ENCODE measurements at regions not wholly inside any gene's neighbourhood (a gene's known extent, or its start where the extent isn't known, plus 50 kb on each side); places are given as distances from the start of the nearest gene placed in this dataset.
"Not testable (repeated sequence)": the region's sequence is repeated elsewhere in the genome, so short reads cannot be mapped to it uniquely, and the experiment has no call there.

DNA sequence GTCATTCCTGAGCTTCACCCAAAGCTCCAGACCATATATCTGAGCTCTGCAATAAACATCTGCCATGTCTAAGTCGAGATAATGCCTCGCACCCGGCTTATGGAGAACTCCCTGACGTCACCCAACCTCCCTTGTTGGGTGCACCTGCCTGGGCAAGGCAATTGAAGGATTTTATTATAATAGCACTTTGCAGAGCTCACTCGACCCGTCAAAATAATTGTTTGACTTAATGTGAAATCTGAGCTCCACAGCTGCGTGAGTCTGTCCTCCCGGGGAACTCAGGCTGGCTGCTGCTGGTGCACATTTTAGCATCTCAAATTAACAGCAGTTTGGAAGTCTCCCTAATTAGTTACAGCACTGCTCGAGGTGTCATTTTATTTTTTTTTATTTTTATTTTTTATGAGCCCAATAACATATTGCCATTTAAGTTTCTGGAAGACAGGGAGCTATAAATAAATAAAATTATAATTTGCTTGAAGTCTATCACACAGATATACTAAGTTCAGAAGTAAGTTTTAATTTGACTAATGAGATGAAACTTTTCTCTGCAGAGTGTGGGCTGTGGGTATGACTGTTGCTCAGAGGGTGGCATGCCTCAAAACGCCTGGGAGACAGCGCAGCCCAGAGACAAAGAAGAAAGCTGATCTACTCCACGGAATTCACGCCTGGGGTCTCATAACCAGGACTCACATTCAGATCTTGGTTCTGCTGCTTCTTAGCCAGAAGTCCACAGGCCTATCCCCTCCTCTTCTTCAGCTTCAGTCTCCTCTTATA lies 401.4 kb upstream of the C16orf82 start:
- DNase-seq: peak; percentile 96

- no peak for DNase-seq
Measured at GRCh38 chr16:26666486-26666885, 400.2 kb upstream of the C16orf82 start.

GRCh38 chr16:26667307-26667706 lies 399.4 kb upstream of the C16orf82 start:
- DNase-seq: no peak

DNA sequence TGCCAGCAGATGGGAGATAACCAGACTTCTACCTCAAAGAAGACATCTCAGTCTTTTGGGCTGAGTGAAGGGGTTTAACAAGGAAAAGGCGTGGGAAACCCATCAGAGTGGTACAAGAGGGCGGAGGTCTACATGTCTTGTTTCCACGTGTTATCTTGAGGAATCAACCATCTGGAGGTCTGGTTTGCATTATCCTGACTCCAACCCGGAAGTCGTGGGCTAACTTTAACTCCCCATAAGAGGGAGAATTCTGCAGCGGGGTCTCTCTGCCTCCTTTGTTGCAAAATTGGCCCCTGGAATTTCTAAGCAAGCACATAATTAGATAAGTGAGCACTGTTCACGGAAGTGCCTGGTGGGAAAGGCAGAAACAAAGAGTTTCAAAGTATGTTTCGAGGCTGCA lies 398.7 kb upstream of the C16orf82 start:
- no peak for DNase-seq

- DNase-seq: peak; percentile 9
Measured at GRCh38 chr16:26672206-26672605, 394.5 kb upstream of the C16orf82 start.

DNA sequence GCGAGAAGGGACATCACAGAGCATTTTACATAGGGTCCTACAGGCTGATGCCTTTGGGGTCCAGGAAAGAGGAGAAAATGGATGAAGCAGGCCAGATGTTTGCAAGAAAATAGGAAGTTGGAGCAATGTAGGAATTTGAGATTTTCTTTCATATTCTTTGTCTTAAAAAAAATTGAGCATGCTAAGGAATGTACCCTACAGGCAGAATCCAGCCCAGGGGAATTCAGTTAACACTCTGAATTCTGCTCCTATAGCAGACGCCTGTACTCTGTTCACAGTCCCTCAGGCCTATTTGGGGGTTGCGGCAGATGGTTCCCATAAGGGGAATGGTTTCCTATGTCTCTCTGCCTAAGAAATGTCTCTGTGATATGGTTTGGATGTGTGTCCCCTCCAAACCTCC lies 393.7 kb upstream of the C16orf82 start:
- no peak for DNase-seq

DNA sequence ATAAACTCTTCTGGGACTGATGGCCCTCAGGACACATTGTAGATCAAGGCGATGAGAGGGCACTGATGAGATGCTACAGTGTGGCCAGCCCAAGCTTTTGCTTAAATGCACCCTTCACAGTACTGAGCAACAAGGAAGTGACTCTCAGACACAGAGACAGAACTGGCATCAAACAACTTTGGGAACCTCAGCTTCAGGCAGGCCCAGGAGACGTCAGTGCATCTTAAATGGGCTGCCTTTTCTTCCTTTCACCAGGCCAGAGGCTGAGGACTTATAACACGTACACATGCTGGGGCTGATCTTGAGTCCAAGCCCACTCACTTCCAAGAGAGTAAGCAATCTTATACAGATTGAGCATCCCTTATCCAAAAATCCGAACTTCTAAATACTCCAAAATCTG lies 386.1 kb upstream of the C16orf82 start:
- DNase-seq: no peak

DNA sequence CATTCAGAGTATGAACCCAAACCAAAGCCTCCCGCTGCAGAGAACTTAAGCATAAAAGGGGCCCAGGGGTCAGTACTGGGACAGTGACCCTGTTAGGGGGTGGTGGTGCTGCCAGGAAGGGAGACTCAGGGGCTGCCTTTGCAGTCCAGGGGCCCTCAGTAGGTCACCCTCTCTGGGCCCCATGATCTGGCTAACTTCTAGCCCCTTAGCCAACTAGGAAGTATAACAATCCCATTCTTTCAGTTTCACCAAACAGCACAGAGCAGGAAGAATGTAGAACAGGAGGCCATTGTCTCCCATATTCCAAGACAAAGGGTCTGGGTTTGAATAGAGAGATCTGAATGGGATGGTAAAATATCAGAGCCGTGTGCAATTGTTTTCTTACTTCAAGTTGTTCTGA lies 378.6 kb upstream of the C16orf82 start:
- no peak for DNase-seq

DNA sequence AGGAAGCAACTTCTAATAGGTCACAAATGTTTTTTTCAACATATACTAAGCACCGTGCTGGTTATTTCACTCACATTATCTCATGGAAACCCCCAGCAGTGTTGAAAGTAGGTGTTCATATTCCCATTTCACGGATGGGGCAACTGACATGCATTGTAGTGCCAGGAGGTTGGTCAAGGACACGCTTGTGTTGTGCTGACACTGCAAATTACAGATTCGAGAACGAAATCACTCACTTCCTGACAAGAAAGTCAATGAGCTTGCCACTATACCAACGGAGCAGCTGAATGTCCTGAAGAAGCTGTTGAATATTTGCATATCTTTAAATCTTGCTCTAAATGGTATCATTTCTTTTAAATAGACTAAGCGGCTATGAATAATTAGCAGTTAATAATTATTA lies 378.0 kb upstream of the C16orf82 start:
- DNase-seq: no peak

- DNase-seq: no peak
Measured at GRCh38 chr16:26692658-26693057, 374.1 kb upstream of the C16orf82 start.

- peak; percentile 75 for DNase-seq
Measured at GRCh38 chr16:26697807-26698206, 368.9 kb upstream of the C16orf82 start.

- DNase-seq: no peak
Measured at GRCh38 chr16:26700250-26700649, 366.5 kb upstream of the C16orf82 start.

DNA sequence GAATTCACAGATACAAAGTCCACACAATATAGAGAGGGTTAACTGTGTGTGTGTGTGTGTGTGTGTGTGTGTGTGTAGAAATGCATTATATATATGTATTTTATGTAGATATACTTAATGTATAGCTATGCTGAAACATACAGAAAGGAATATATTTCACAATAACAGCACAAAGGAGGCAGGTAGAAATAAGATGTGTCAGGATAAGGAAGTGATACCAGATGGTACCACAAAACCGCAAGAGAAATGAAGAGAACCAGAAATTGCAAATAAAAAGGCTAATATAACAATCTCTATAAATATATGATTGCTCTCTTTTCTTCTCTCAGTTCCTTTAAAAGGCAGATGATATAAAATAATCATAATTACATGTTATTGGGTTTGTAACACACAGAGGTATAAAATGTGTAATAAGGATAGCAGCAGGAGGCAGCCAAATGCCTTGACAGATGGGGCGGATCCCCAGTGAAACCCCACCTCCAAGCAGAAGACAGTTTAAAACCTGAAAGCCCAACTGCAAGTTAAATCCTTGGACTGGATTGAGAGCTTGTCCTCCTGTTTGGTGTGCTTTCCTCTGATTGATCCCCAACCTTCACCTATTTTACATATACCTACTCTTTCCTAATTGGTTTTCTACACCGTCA lies 365.4 kb upstream of the C16orf82 start:
- DNase-seq: no peak

- no peak for DNase-seq
Measured at GRCh38 chr16:26705346-26705745, 361.4 kb upstream of the C16orf82 start.

- no peak for DNase-seq
Measured at GRCh38 chr16:26708428-26708827, 358.3 kb upstream of the C16orf82 start.

DNA sequence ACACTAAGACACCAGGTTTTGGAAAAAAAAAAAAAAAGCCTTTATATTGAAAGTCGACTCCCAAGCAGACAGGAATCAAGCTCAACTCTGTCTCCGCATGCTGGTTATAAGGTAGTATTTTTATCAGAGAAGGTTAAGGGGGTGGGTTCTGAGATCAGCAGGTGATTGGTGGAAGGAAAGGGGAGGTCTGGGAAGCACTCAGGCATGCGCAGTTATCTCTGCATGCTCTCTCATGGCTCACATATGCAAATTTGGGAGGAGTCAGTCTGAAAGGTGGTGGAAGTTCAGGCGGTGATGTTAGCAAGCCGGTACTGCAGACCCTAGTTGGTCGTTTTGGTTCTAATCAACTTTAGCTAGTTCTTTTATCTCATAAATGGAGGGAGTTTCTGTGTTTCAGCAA lies 357.6 kb upstream of the C16orf82 start:
- DNase-seq: no peak

GRCh38 chr16:26709754-26710153 lies 357.0 kb upstream of the C16orf82 start:
- no peak for DNase-seq

GRCh38 chr16:26710450-26710849 lies 356.3 kb upstream of the C16orf82 start:
- no peak for DNase-seq

- DNase-seq: no peak
Measured at GRCh38 chr16:26712876-26713275, 353.9 kb upstream of the C16orf82 start.

- DNase-seq: no peak
Measured at GRCh38 chr16:26715969-26716368, 350.8 kb upstream of the C16orf82 start.

DNA sequence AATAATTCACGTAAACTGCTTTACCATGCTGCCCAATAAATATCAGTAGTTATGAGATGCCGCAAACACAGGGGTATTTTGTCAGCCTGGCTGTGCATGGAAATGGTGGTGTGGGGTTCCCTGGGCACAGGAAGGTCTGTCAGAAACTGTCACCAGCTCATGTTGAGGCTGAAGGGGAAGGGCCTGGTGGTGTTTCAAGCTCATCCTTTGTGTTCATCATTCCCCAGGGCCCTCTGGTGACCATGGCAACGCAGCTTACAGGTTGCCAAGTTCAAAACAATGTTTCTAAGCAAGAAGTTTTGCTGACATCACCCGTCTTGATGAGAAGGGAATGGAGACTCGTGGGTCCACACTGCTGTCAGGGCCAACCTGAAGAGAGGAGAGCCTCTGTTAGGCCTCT lies 348.9 kb upstream of the C16orf82 start:
- no peak for DNase-seq

GRCh38 chr16:26721290-26721689 lies 345.4 kb upstream of the C16orf82 start:
- no peak for DNase-seq

DNA sequence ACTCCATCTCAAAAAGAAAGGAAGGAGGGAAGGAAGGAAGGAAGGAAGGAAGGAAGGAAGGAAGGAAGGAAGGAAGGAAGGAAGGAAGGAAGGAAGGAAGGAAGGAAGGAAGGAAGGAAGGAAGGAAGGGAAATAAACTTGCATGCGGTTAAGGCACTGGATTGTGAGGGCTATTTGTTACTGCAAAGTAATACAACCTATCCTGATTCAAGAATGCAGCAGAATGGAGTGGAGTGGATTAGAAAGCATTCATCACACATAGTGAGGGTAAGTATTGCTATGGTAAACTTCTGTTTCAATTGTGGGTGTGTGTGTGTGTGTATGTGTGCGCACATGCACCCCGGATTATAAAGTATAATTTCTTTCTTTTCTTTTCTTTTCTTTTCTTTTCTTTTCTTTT lies 344.8 kb upstream of the C16orf82 start:
- not testable (repeated sequence) for DNase-seq

- DNase-seq: no peak
Measured at GRCh38 chr16:26724189-26724588, 342.5 kb upstream of the C16orf82 start.

DNA sequence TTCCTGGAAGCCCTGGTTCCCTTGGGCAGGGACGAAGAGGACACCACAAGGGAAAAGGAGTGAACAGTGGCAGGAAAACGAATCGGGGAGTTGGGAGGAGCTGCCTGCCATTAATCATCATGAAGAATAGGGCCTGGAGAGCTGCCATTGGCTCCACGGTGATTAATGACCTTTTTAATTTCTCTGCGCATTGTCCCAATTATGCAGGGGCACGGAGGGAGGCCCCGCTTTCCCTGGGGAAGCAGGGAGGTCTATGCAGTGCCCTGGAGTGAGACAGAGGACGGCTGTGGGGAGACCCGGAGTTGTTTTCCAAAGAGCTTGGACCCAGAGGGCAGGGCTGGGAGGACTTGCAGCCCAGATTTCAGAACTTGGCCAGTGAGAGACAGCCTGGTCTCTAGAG lies 338.9 kb upstream of the C16orf82 start:
- no peak for DNase-seq

Measured in NCI-H2029 (cell line).